H1 (cell line): ENCODE measurements at regions not wholly inside any gene's neighbourhood (a gene's known extent, or its start where the extent isn't known, plus 50 kb on each side); places are given as distances from the start of the nearest gene placed in this dataset.

Experiments
- CTCF ChIA-PET: fragments of 300-600 bp; sonication (Branson Sonifier 250); formaldehyde crosslinking; loops from one replicate; lab custom pipeline; 2021; ENCODE audit not compliant: partially characterized antibody; lab: Charles Lee
- POLR2A ChIA-PET: fragments of 300-600 bp; sonication (Branson Sonifier 250); formaldehyde crosslinking; loops from one replicate; lab custom pipeline; 2021; ENCODE audit warnings: inconsistent platforms; ENCODE audit not compliant: partially characterized antibody; lab: Charles Lee
- DNase-seq, 2 experiments: peaks; one replicate each; pipeline versions ENCODE4 v3.0.0 to v3.0.0-alpha.2; 2010 to 2022; ENCODE audit warnings: low spot score in 2 of 2, low read depth in 1 of 2, mixed read lengths in 1 of 2
- FAIRE-seq: peaks from 2 replicates; lab custom pipeline; 2011; peaks lifted over from hg19 to GRCh38; lab: Jason Lieb, UNC
- H2AFZ ChIP-seq: 2 replicates; pipeline ENCODE4 v1.8.1; 2012; ENCODE audit warnings: low read length, inconsistent platforms
- H2AK5ac ChIP-seq: 2 replicates; pipeline ENCODE4 v1.6.1; 2013; ENCODE audit warnings: low read depth, low read length
- H2BK120ac ChIP-seq: replicated peaks from 2 replicates; pipeline ENCODE3; 2013; ENCODE audit warnings: low read depth, low read length, inconsistent platforms
- H2BK12ac ChIP-seq: 2 replicates; pipeline ENCODE4 v1.6.1; 2013; ENCODE audit warnings: low read depth, low read length
- H2BK15ac ChIP-seq: 2 replicates; pipeline ENCODE4 v1.6.1; 2013; ENCODE audit warnings: low read length
- H2BK20ac ChIP-seq: 2 replicates; pipeline ENCODE4 v1.6.1; 2013; ENCODE audit warnings: low read length
- H2BK5ac ChIP-seq: 2 replicates; pipeline ENCODE4 v1.6.1; 2013; ENCODE audit warnings: low read depth, low read length
- H3K14ac ChIP-seq: 2 replicates; pipeline ENCODE4 v1.6.1; 2013; ENCODE audit warnings: inconsistent platforms; ENCODE audit not compliant: insufficient read length
- H3K18ac ChIP-seq: 2 replicates; pipeline ENCODE4 v1.6.1; 2013; ENCODE audit warnings: low read length; ENCODE audit errors: extremely low read depth
- H3K23ac ChIP-seq: 2 replicates; pipeline ENCODE4 v1.6.1; 2013; ENCODE audit warnings: inconsistent platforms; ENCODE audit not compliant: insufficient read length
- H3K23me2 ChIP-seq: 2 replicates; pipeline ENCODE4 v1.6.1; 2013; ENCODE audit warnings: low read depth, low read length
- H3K27ac ChIP-seq: 2 replicates; pipeline ENCODE4 v1.6.1; 2011; ENCODE audit warnings: low read depth, low read length, inconsistent platforms
- H3K27me3 ChIP-seq, 4 experiments: replicated peaks in 1 of 4; 1 replicate in 1 of 4; 2 replicates in 3 of 4; pipeline versions ENCODE4 v1.6.1 to v1.8.1; 2011 to 2013; ENCODE audit warnings: low read length in 3 of 4, mild to moderate bottlenecking in 3 of 4, inconsistent platforms in 2 of 4, mixed read lengths in 2 of 4, moderate library complexity in 1 of 4; ENCODE audit not compliant: control insufficient read depth in 3 of 4, insufficient read depth in 3 of 4; ENCODE audit errors: extremely low read depth in 1 of 4
- H3K36me3 ChIP-seq, 4 experiments: 2 replicates each; pipeline versions ENCODE4 v1.6.1 to v1.8.1; 2011 to 2013; ENCODE audit warnings: mild to moderate bottlenecking in 4 of 4, low read length in 3 of 4, moderate library complexity in 2 of 4, control low read depth in 1 of 4, inconsistent platforms in 1 of 4; ENCODE audit not compliant: insufficient read depth in 4 of 4, control insufficient read depth in 2 of 4
- H3K4ac ChIP-seq: replicated peaks from 2 replicates; pipeline ENCODE3; 2013; ENCODE audit warnings: low read length, low read depth, mixed read lengths, inconsistent platforms; ENCODE audit not compliant: insufficient read length
- H3K4me1 ChIP-seq, 4 experiments: replicated peaks in 1 of 4; 1 replicate in 1 of 4; 2 replicates in 3 of 4; pipeline versions ENCODE4 v1.6.1 to v1.8.1; 2011 to 2013; ENCODE audit warnings: low read length in 3 of 4, inconsistent platforms in 2 of 4, mixed read lengths in 1 of 4; ENCODE audit not compliant: insufficient read depth in 4 of 4, control insufficient read depth in 3 of 4
- H3K4me2 ChIP-seq, 2 experiments: 2 replicates each; pipeline versions ENCODE4 v1.6.1 to v1.8.1; 2011 to 2013; ENCODE audit warnings: low read depth in 2 of 2, low read length in 2 of 2, control low read depth in 1 of 2, inconsistent platforms in 1 of 2, mild to moderate bottlenecking in 1 of 2; ENCODE audit not compliant: insufficient read depth in 1 of 2
- H3K4me3 ChIP-seq, 4 experiments: fragments of 200-600, 300-600 bp in 1 of 4; sonication (generic), shearing (Covaris generic), sonication (Bioruptor Twin) in 1 of 4; 2 replicates each; pipeline versions ENCODE4 v1.5.1 to v1.8.1; 2011 to 2016; ENCODE audit warnings: low read length in 4 of 4, low read depth in 3 of 4, control low read depth in 2 of 4, inconsistent platforms in 2 of 4, mild to moderate bottlenecking in 2 of 4, mixed read lengths in 1 of 4, moderate library complexity in 1 of 4; ENCODE audit not compliant: insufficient read depth in 2 of 4; ENCODE audit errors: extremely low read depth in 1 of 4
- H3K56ac ChIP-seq: replicated peaks from 2 replicates; pipeline ENCODE3; 2013; ENCODE audit warnings: low read depth, mild to moderate bottlenecking, mixed read lengths, low read length, inconsistent platforms; ENCODE audit not compliant: insufficient read length
- H3K79me1 ChIP-seq: 2 replicates; pipeline ENCODE4 v1.6.1; 2013; ENCODE audit warnings: low read depth, low read length, control low read depth
- H3K79me2 ChIP-seq, 2 experiments: 2 replicates each; pipeline versions ENCODE4 v1.6.1 to v1.8.1; 2012 to 2013; ENCODE audit warnings: low read length in 2 of 2, mild to moderate bottlenecking in 2 of 2, inconsistent platforms in 1 of 2; ENCODE audit not compliant: insufficient read depth in 2 of 2, control insufficient read depth in 1 of 2
- H3K9ac ChIP-seq, 4 experiments: replicated peaks in 1 of 4; 1 replicate in 1 of 4; 2 replicates in 3 of 4; pipeline versions ENCODE4 v1.6.1 to v1.8.1; 2011 to 2013; ENCODE audit warnings: low read depth in 3 of 4, low read length in 3 of 4, control low read depth in 2 of 4, mild to moderate bottlenecking in 2 of 4, moderate library complexity in 2 of 4, inconsistent platforms in 1 of 4; ENCODE audit errors: extremely low read depth in 1 of 4
- H3K9me3 ChIP-seq, 2 experiments: 2 replicates each; pipeline versions ENCODE4 v1.6.1 to v1.8.1; 2012 to 2013; ENCODE audit warnings: mild to moderate bottlenecking in 2 of 2, moderate library complexity in 2 of 2, control low read depth in 1 of 2, inconsistent platforms in 1 of 2, low read depth in 1 of 2, low read length in 1 of 2, mixed read lengths in 1 of 2; ENCODE audit not compliant: insufficient read depth in 2 of 2
- H4K20me1 ChIP-seq, 2 experiments: replicated peaks in 1 of 2; 2 replicates each; pipeline versions ENCODE3 to v1.8.1; 2011 to 2013; ENCODE audit warnings: inconsistent platforms in 2 of 2, low read length in 2 of 2, mild to moderate bottlenecking in 1 of 2; ENCODE audit not compliant: insufficient read depth in 2 of 2, control insufficient read depth in 1 of 2
- H4K5ac ChIP-seq: 2 replicates; pipeline ENCODE4 v1.6.1; 2013; ENCODE audit warnings: low read length, low read depth, mixed read lengths, inconsistent platforms; ENCODE audit not compliant: insufficient read length
- H4K8ac ChIP-seq: 2 replicates; pipeline ENCODE4 v1.8.0; 2013; ENCODE audit warnings: mild to moderate bottlenecking, moderate library complexity, low read length, inconsistent platforms; ENCODE audit not compliant: insufficient read depth; ENCODE audit errors: extremely low read depth
- H4K91ac ChIP-seq: replicated peaks from 2 replicates; pipeline ENCODE3; 2013; ENCODE audit warnings: low read length, mixed read lengths, inconsistent platforms; ENCODE audit not compliant: insufficient read length
- BRCA1 ChIP-seq: IDR thresholded peaks from 2 replicates; pipeline ENCODE4 v1.6.1; 2012; ENCODE audit warnings: low read depth, low read length, improper control_type of control experiment
- E2F6 ChIP-seq: IDR thresholded peaks from 2 replicates; pipeline ENCODE4 v1.6.1; 2012; ENCODE audit warnings: inconsistent platforms
- EGR1 ChIP-seq: IDR thresholded peaks from 2 replicates; pipeline ENCODE4 v1.6.1; 2011; ENCODE audit warnings: low read depth, low read length, borderline replicate concordance
- EP300 ChIP-seq, 2 experiments: IDR thresholded peaks; 1 replicate in 1 of 2; 2 replicates in 1 of 2; pipeline ENCODE4 v1.6.1; 2011 to 2012; ENCODE audit warnings: low read depth in 2 of 2, low read length in 2 of 2, mild to moderate bottlenecking in 2 of 2, borderline replicate concordance in 1 of 2, inconsistent platforms in 1 of 2, moderate library complexity in 1 of 2
- GABPA ChIP-seq: IDR thresholded peaks from 2 replicates; pipeline ENCODE4 v1.6.1; 2011; ENCODE audit warnings: mild to moderate bottlenecking, low read length, moderate library complexity, borderline replicate concordance; ENCODE audit not compliant: insufficient read depth
- GTF2F1 ChIP-seq: IDR thresholded peaks from 2 replicates; pipeline ENCODE4 v1.6.1; 2012; ENCODE audit warnings: low read depth, low read length, improper control_type of control experiment, borderline replicate concordance
- HDAC2 ChIP-seq, 2 experiments: fragments of 300-600 bp in 1 of 2; sonication (generic) in 1 of 2; IDR thresholded peaks; 2 replicates each; pipeline ENCODE4 v1.6.1; 2011 to 2012; ENCODE audit warnings: low read depth in 2 of 2, low read length in 2 of 2, mild to moderate bottlenecking in 2 of 2, moderate library complexity in 2 of 2, borderline replicate concordance in 1 of 2, inconsistent platforms in 1 of 2
- POLR2AphosphoS5 ChIP-seq: IDR thresholded peaks from 2 replicates; pipeline ENCODE4 v1.6.1; 2011; ENCODE audit warnings: low read depth, low read length
- SAP30 ChIP-seq: fragments of 300-600 bp; sonication (generic); IDR thresholded peaks from 2 replicates; pipeline ENCODE4 v1.7.1; 2012; ENCODE audit warnings: low read length, moderate library complexity, mild to moderate bottlenecking, inconsistent platforms; ENCODE audit not compliant: insufficient read depth, insufficient replicate concordance
- SP2 ChIP-seq: IDR thresholded peaks from 2 replicates; pipeline ENCODE4 v1.6.1; 2012; ENCODE audit warnings: mild to moderate bottlenecking, low read length, inconsistent platforms
- TAF7 ChIP-seq: optimal IDR thresholded peaks from 2 replicates; pipeline ENCODE3; 2011; ENCODE audit warnings: low read depth, mild to moderate bottlenecking, inconsistent platforms, low read length, moderate library complexity, borderline replicate concordance
- YY1 ChIP-seq: IDR thresholded peaks from 2 replicates; pipeline ENCODE4 v1.6.1; 2011; ENCODE audit warnings: low read depth, mild to moderate bottlenecking, low read length
- WGBS, 2 experiments: shearing (Covaris generic) in 1 of 2; methylation state at CpG; one replicate each; pipeline versions ENCODE4 v1.1.6 to v1.1.7; 2013 to 2015; ENCODE audit warnings: low lambda C conversion rate in 2 of 2, mixed read lengths in 2 of 2, inconsistent platforms in 1 of 2, low coverage in 1 of 2, missing lambda C conversion rate in 1 of 2; ENCODE audit not compliant: insufficient replicate concordance in 2 of 2, insufficient coverage in 1 of 2, insufficient read length in 1 of 2; ENCODE audit errors: extremely low coverage in 1 of 2, missing lambda C conversion rate in 1 of 2; 5-methylcytosine and 5-hydroxymethylcytosine counted together

GRCh38 chr1:68633141-68633919 is 136.4 kb upstream of the DEPDC1 start:
- Histone ChIP-seq H2BK12ac (no peak overlapping the region), H3K14ac (no peak overlapping the region), H3K4ac (no peak overlapping the region), H3K18ac (no peak overlapping the region), H3K9me3 (no peaks in the 10 kb centered on the region), H4K91ac (no peak overlapping the region), H2BK15ac (no peak overlapping the region), H4K8ac (no peak overlapping the region), H3K79me2 (no peaks in the 10 kb centered on the region), H3K36me3 (no peaks in the 10 kb centered on the region), H3K56ac (no peak overlapping the region), H2AFZ (no peak overlapping the region), H2BK5ac (no peak overlapping the region), H2BK120ac (no peak overlapping the region), H2BK20ac (no peak overlapping the region), H3K23ac (no peak overlapping the region), H3K23me2 (no peaks in the 10 kb centered on the region), H4K20me1 (no peaks in the 10 kb centered on the region), H4K5ac (no peak overlapping the region), H3K4me1 (no peaks in the 10 kb centered on the region), H3K79me1 (no peaks in the 10 kb centered on the region), H3K4me2 (no peak overlapping the region), H3K27me3 (no peaks in the 10 kb centered on the region), H3K9ac (no peak overlapping the region), H2AK5ac (no peak overlapping the region), H3K4me3 (no peak overlapping the region), H3K27ac (no peak overlapping the region)
- ChIA-PET CTCF (no interaction called here), POLR2A (no interaction called here)
- DNase-seq (no peak), FAIRE-seq (no peak)
- 93% methylated on average over 4 of the region's 4 CpGs; no CpG with 5 or more reads in 1 of the 2 experiments for WGBS, 2 experiments
- no peak for TF ChIP-seq HDAC2 (IDR thresholded peaks at IDR 0.05; ENCODE audit: borderline replicate concordance in 1 of 2, low read depth in 2 of 2, low read length in 2 of 2)
- TF ChIP-seq POLR2AphosphoS5 = no peak
- TF ChIP-seq BRCA1 = no peak
- TF ChIP-seq TAF7 = no peak
- no peak for TF ChIP-seq EGR1
- no peak for TF ChIP-seq EP300 (IDR thresholded peaks at IDR 0.05; ENCODE audit: borderline replicate concordance in 1 of 2, low read depth in 2 of 2, low read length in 2 of 2)
- no peak for TF ChIP-seq GTF2F1
- no peak for TF ChIP-seq SAP30
- no peak for TF ChIP-seq GABPA
- no peak for TF ChIP-seq YY1
- no peak for TF ChIP-seq SP2
- no peak for TF ChIP-seq E2F6
